Neural progenitor cell (in vitro differentiated cells): ENCODE measurements at regions not wholly inside any gene's neighbourhood (a gene's known extent, or its start where the extent isn't known, plus 50 kb on each side); places are given as distances from the start of the nearest gene placed in this dataset.
"Not testable (repeated sequence)": the region's sequence is repeated elsewhere in the genome, so short reads cannot be mapped to it uniquely, and the experiment has no call there.

ENCODE experiments used
- CTCF ChIP-seq: fragments of 200-600 bp; sonication (generic); IDR thresholded peaks from 2 replicates; pipeline ENCODE4 v1.5.1; 2017; ENCODE audit warnings: antibody characterized with exemption, mild to moderate bottlenecking
- EZH2 ChIP-seq: fragments of 200-600 bp; sonication (generic); IDR thresholded peaks from 2 replicates; pipeline ENCODE4 v1.6.1; 2017; ENCODE audit warnings: antibody characterized with exemption, mild to moderate bottlenecking, moderate library complexity

DNA sequence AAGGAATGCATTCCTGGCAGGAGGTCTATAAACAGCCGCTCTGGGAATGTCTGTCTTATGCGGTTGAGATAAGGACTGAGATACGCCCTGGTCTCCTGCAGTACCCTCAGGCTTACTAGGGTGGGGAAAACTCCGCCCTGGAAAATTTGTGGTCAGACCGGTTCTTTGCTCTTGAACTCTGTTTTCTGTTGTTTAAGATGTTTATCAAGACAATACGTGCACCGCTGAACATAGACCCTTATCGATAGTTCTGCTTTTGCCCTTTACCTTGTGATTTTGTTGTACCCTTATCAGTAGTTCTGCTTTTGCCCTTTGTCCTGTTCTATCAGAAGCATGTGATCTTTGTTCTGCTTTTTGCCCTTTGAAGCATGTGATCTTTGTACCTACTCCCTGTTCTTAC, 71.1 kb upstream of the APBB1IP start:
- not testable (repeated sequence) for TF ChIP-seq CTCF, EZH2
